ENCODE measurements at regions not wholly inside any gene's neighbourhood (a gene's known extent, or its start where the extent isn't known, plus 50 kb on each side); places are given as distances from the start of the nearest gene placed in this dataset.
A peak's percentile ranks its signal among the peaks of the same experiment; 100 is the strongest.

GRCh38 chr5:67434466-67434865, 237.9 kb upstream of the CD180 start:
- no peaks in the 10 kb centered on the region for H3K36me3 ChIP-seq (ENCODE audit: control insufficient read depth in 1 of 2, insufficient read depth in 2 of 2, low read length in 2 of 2)
- no peaks in the 10 kb centered on the region for H3K79me1 ChIP-seq (ENCODE audit: low read length)
- no peak overlapping the region for H2AK5ac ChIP-seq (ENCODE audit: low read length)
- no peaks in the 10 kb centered on the region for H3K79me2 ChIP-seq (ENCODE audit: control insufficient read depth, insufficient read depth, low read length, poor library complexity)
- no peak overlapping the region for H2AFZ ChIP-seq (ENCODE audit: insufficient read depth, low read length, poor library complexity)
- H3K9ac ChIP-seq (ENCODE audit: low read length) = no peak overlapping the region
- WGBS (ENCODE audit: extremely low coverage, insufficient coverage, insufficient read length) = no CpG with 5 or more reads among the region's 4 CpGs
- H3K4me3 ChIP-seq (ENCODE audit: low read depth, low read length) = no peak overlapping the region
- no peak overlapping the region for H3K4ac ChIP-seq (ENCODE audit: low read depth, low read length)
- no peak overlapping the region for H3K23ac ChIP-seq (ENCODE audit: low read length)
- no peak overlapping the region for H4K8ac ChIP-seq (ENCODE audit: low read depth, low read length)
- H4K91ac ChIP-seq (ENCODE audit: low read depth, low read length) = no peak overlapping the region
- H3K27me3 ChIP-seq (ENCODE audit: insufficient read depth, low read length) = no peaks in the 10 kb centered on the region
- no peak overlapping the region for H3K18ac ChIP-seq (ENCODE audit: low read length)
- no peaks in the 10 kb centered on the region for H3K9me3 ChIP-seq (ENCODE audit: insufficient read depth, low read depth, low read length)
- no peak overlapping the region for H3K14ac ChIP-seq (ENCODE audit: low read length)
- H3K27ac ChIP-seq (ENCODE audit: low read depth, low read length) = no peak overlapping the region
- H2BK120ac ChIP-seq (ENCODE audit: insufficient read depth, low read length, poor library complexity) = no peak overlapping the region
- no peak overlapping the region for H2BK12ac ChIP-seq (ENCODE audit: low read length)
- no peak for DNase-seq
- no peak overlapping the region for H3K4me2 ChIP-seq (ENCODE audit: low read length)
- H2BK5ac ChIP-seq (ENCODE audit: low read depth, low read length, poor library complexity) = no peak overlapping the region
- H4K12ac ChIP-seq (ENCODE audit: low read depth, low read length) = no peak overlapping the region
- H3K4me1 ChIP-seq (ENCODE audit: control insufficient read depth in 1 of 2, insufficient read depth in 2 of 2, low read length in 2 of 2) = no peaks in the 10 kb centered on the region

- Histone ChIP-seq H3K36me3 (ENCODE audit: control insufficient read depth in 1 of 2, insufficient read depth in 2 of 2, low read length in 2 of 2) (no peaks in the 10 kb centered on the region), H3K27me3 (ENCODE audit: insufficient read depth, low read length) (no peaks in the 10 kb centered on the region), H3K9ac (ENCODE audit: low read length) (no peak overlapping the region), H2AFZ (ENCODE audit: insufficient read depth, low read length, poor library complexity) (no peak overlapping the region), H3K4me3 (ENCODE audit: low read depth, low read length) (no peak overlapping the region), H3K23ac (ENCODE audit: low read length) (no peak overlapping the region), H4K12ac (ENCODE audit: low read depth, low read length) (no peak overlapping the region), H3K4me1 (ENCODE audit: control insufficient read depth in 1 of 2, insufficient read depth in 2 of 2, low read length in 2 of 2) (no peaks in the 10 kb centered on the region), H3K79me2 (ENCODE audit: control insufficient read depth, insufficient read depth, low read length, poor library complexity) (no peaks in the 10 kb centered on the region), H3K4ac (ENCODE audit: low read depth, low read length) (no peak overlapping the region), H3K4me2 (ENCODE audit: low read length) (no peak overlapping the region), H3K18ac (ENCODE audit: low read length) (no peak overlapping the region), H3K27ac (ENCODE audit: low read depth, low read length) (no peak overlapping the region), H2BK12ac (ENCODE audit: low read length) (no peak overlapping the region), H2AK5ac (ENCODE audit: low read length) (no peak overlapping the region), H2BK120ac (ENCODE audit: insufficient read depth, low read length, poor library complexity) (no peak overlapping the region), H2BK5ac (ENCODE audit: low read depth, low read length, poor library complexity) (no peak overlapping the region), H3K14ac (ENCODE audit: low read length) (no peak overlapping the region), H3K79me1 (ENCODE audit: low read length) (no peaks in the 10 kb centered on the region), H4K91ac (ENCODE audit: low read depth, low read length) (no peak overlapping the region), H3K9me3 (ENCODE audit: insufficient read depth, low read depth, low read length) (no peaks in the 10 kb centered on the region), H4K8ac (ENCODE audit: low read depth, low read length) (no peak overlapping the region)
- no peak for DNase-seq
- no CpG with 5 or more reads among the region's 3 CpGs for WGBS (ENCODE audit: extremely low coverage, insufficient coverage, insufficient read length)
These were observed 236.0 kb upstream of the CD180 start for GRCh38 chr5:67432606-67433005.

GRCh38 chr5:67431191-67431590, 234.6 kb upstream of the CD180 start:
- Histone ChIP-seq H3K23ac (ENCODE audit: low read length) (no peak overlapping the region), H2BK12ac (ENCODE audit: low read length) (no peak overlapping the region), H4K12ac (ENCODE audit: low read depth, low read length) (no peak overlapping the region), H4K91ac (ENCODE audit: low read depth, low read length) (no peak overlapping the region), H2AK5ac (ENCODE audit: low read length) (no peak overlapping the region), H3K14ac (ENCODE audit: low read length) (no peak overlapping the region), H3K18ac (ENCODE audit: low read length) (no peak overlapping the region), H3K36me3 (ENCODE audit: control insufficient read depth in 1 of 2, insufficient read depth in 2 of 2, low read length in 2 of 2) (no peaks in the 10 kb centered on the region), H3K9ac (ENCODE audit: low read length) (no peak overlapping the region), H3K27ac (ENCODE audit: low read depth, low read length) (no peak overlapping the region), H3K4me3 (ENCODE audit: low read depth, low read length) (no peak overlapping the region), H3K9me3 (ENCODE audit: insufficient read depth, low read depth, low read length) (no peaks in the 10 kb centered on the region), H3K79me1 (ENCODE audit: low read length) (no peaks in the 10 kb centered on the region), H4K8ac (ENCODE audit: low read depth, low read length) (no peak overlapping the region), H3K79me2 (ENCODE audit: control insufficient read depth, insufficient read depth, low read length, poor library complexity) (no peaks in the 10 kb centered on the region), H3K4me1 (ENCODE audit: control insufficient read depth in 1 of 2, insufficient read depth in 2 of 2, low read length in 2 of 2) (no peaks in the 10 kb centered on the region), H2BK5ac (ENCODE audit: low read depth, low read length, poor library complexity) (no peak overlapping the region), H3K4me2 (ENCODE audit: low read length) (no peak overlapping the region), H2AFZ (ENCODE audit: insufficient read depth, low read length, poor library complexity) (no peak overlapping the region), H2BK120ac (ENCODE audit: insufficient read depth, low read length, poor library complexity) (no peak overlapping the region), H3K4ac (ENCODE audit: low read depth, low read length) (no peak overlapping the region), H3K27me3 (ENCODE audit: insufficient read depth, low read length) (no peaks in the 10 kb centered on the region)
- WGBS (ENCODE audit: extremely low coverage, insufficient coverage, insufficient read length) = no CpG with 5 or more reads among the region's 4 CpGs
- DNase-seq = peak; percentile 6 to 38

GRCh38 chr5:67427850-67428298, 231.3 kb upstream of the CD180 start:
- no peaks in the 10 kb centered on the region for H3K9me3 ChIP-seq (ENCODE audit: insufficient read depth, low read depth, low read length)
- H3K4me1 ChIP-seq (ENCODE audit: control insufficient read depth in 1 of 2, insufficient read depth in 2 of 2, low read length in 2 of 2) = no peaks in the 10 kb centered on the region
- H4K91ac ChIP-seq (ENCODE audit: low read depth, low read length) = no peak overlapping the region
- no peaks in the 10 kb centered on the region for H3K79me2 ChIP-seq (ENCODE audit: control insufficient read depth, insufficient read depth, low read length, poor library complexity)
- DNase-seq = no peak
- no peaks in the 10 kb centered on the region for H3K36me3 ChIP-seq (ENCODE audit: control insufficient read depth in 1 of 2, insufficient read depth in 2 of 2, low read length in 2 of 2)
- no peak overlapping the region for H2BK120ac ChIP-seq (ENCODE audit: insufficient read depth, low read length, poor library complexity)
- H3K14ac ChIP-seq (ENCODE audit: low read length) = no peak overlapping the region
- H2BK12ac ChIP-seq (ENCODE audit: low read length) = no peak overlapping the region
- no peak overlapping the region for H3K18ac ChIP-seq (ENCODE audit: low read length)
- H3K27me3 ChIP-seq (ENCODE audit: insufficient read depth, low read length) = no peaks in the 10 kb centered on the region
- no peaks in the 10 kb centered on the region for H3K79me1 ChIP-seq (ENCODE audit: low read length)
- WGBS (ENCODE audit: extremely low coverage, insufficient coverage, insufficient read length) = 100% methylated on average over 2 of the region's 4 CpGs
- no peak overlapping the region for H2BK5ac ChIP-seq (ENCODE audit: low read depth, low read length, poor library complexity)
- no peak overlapping the region for H4K12ac ChIP-seq (ENCODE audit: low read depth, low read length)
- no peak overlapping the region for H3K4ac ChIP-seq (ENCODE audit: low read depth, low read length)
- H3K4me3 ChIP-seq (ENCODE audit: low read depth, low read length) = no peak overlapping the region
- no peak overlapping the region for H3K23ac ChIP-seq (ENCODE audit: low read length)
- H3K4me2 ChIP-seq (ENCODE audit: low read length) = no peak overlapping the region
- H2AK5ac ChIP-seq (ENCODE audit: low read length) = no peak overlapping the region
- no peak overlapping the region for H2AFZ ChIP-seq (ENCODE audit: insufficient read depth, low read length, poor library complexity)
- no peak overlapping the region for H3K27ac ChIP-seq (ENCODE audit: low read depth, low read length)
- no peak overlapping the region for H3K9ac ChIP-seq (ENCODE audit: low read length)
- H4K8ac ChIP-seq (ENCODE audit: low read depth, low read length) = no peak overlapping the region
